CD4-positive, alpha-beta T cell treated with Interferon alpha-2 for 1 hour (primary cell): ENCODE measurements at regions not wholly inside any gene's neighbourhood (a gene's known extent, or its start where the extent isn't known, plus 50 kb on each side); places are given as distances from the start of the nearest gene placed in this dataset.
"Not testable (repeated sequence)": the region's sequence is repeated elsewhere in the genome, so short reads cannot be mapped to it uniquely, and the experiment has no call there.

Experiments used
- DNase-seq, 2 donors: peaks; one replicate each; pipeline ENCODE4 v3.0.0-alpha.2; 2020 to 2022

- DNase-seq: no peak
These were observed 91.7 kb upstream of the WSCD1 start for GRCh38 chr17:5978496-5978895.

GRCh38 chr17:5980941-5981340 lies 89.2 kb upstream of the WSCD1 start:
- no peak for DNase-seq

GRCh38 chr17:5986644-5987043 lies 83.5 kb upstream of the WSCD1 start:
- no peak for DNase-seq

DNA sequence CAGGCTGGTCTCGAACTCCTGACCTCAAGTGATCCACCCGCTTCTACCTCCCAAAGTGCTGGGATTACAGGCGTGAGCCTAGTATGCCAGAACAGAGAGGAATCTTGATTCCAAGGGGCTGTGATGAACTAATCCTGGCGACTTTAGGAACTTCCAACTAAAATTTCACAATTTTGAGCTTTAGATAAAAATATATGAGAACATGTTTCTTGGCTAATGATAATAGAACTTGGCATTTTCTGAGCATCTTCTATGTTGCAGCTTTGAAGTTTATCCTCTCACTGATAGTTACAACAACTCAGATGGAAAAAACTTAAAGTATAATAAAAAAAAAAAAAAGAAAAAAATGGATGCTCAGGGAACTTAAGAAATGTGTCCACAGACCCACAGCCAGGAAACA lies 69.8 kb upstream of the WSCD1 start:
- DNase-seq: no peak

DNA sequence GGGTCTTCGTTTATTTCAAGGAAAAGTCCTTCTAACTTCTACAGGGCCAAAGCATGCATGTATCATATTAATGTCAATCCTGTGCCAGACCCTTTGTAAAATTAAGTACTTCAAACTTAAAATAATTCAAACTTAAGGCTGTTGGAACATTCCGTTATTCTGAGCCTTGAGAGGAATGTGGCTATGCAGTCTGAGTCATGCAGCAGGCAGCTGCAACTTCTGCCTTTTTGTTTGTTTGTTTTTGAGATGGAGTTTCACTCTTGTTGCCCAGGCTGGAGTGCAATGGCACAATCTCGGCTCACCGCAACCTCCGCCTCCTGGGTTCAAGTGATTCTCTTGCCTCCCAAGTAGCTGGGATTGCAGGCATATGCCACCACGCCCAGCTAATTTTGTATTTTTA lies 67.0 kb upstream of the WSCD1 start:
- not testable (repeated sequence) for DNase-seq

GRCh38 chr17:6005939-6006338 lies 64.2 kb upstream of the WSCD1 start:
- no peak for DNase-seq

DNA sequence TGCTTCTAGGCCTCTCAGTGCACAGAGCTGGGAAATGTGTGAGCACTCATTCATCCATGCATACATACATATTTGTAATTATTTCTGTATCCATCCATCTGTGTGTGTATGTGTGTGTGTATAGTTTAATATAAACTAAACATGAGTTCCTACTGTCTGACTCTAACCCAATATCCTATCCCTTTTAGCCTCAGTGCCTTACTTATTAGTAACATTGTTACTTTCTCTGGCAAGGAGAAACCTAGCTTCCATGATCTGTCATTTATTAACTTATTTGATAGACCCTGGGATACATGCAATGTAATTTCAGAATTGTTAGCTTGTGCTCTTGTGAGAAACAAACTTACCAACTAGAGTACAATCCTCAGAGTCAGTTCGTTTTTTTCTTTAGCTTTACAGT lies 59.0 kb upstream of the WSCD1 start:
- DNase-seq: no peak

- no peak for DNase-seq
These were observed 51.4 kb upstream of the WSCD1 start for GRCh38 chr17:6018788-6019187.

DNA sequence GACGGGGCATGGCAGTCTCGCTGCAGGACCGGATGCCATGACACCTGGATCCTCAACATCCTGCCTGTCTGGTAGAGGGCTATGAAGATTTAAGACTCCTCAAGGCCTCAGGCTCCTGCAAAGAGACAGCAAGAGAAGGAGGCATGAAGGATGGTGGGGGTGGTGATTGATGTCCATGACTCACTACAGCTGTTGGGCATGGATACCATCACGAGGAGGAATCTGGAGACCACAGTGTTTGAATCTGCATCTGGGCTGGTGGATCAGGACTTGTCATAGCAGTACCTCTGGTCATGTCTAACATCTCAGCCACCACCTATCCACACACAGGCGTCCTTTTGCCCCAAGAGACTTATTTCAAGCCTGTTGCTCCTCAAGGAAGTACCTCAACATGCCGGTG lies 50.2 kb upstream of the WSCD1 start:
- DNase-seq: no peak

DNA sequence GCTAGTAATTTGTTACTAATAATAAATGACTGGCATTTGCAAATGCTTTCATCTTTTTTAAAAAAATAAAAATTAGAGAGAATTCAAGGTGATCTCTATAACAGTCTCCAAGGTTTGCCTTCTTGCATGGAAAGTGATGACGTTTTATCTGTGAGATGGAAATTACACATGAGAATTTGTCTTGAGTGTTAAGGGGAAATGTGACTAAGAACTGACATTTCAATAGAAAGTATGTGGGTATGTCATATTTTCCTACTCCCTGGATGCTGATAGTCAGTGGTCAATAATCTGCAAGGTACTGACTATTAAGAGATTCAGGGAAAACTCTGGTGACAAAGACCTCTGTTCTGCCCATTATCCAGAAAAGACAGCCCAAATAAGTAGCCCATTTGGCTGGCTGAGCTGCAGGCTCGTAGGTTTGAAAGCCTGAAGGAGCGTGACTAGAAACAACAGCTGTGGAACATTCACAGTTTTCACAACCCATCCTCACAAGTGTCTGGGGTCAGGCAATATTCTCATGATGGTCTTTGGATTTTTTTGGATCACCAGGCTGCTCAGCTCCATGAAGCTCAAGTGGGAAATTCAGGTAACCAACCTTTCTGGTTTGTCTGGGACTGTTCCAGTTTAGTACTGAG lies 49.7 kb upstream of the WSCD1 start:
- no peak for DNase-seq
